ENCODE measurements at regions not wholly inside any gene's neighbourhood (a gene's known extent, or its start where the extent isn't known, plus 50 kb on each side); places are given as distances from the start of the nearest gene placed in this dataset.

DNA sequence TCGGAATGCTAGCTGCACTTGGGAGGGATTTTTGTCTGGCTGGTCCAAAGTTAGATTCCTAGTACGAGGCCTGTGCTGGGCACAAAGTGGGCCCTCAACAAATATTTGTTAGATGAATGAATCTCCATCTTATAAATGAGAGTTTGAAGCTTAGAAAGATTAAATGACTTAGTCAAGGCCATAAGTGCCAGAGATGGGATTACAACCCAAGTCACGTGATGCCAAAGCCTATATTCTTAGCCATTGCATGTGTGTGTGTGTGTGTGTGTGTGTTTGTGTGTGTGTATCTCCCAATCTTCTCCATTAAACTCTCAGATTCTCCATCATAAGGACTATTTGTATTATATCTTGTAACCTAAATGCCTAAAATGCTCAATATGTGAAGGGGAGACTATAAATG lies 130.8 kb upstream of the MAP1B start:
- DNase-seq (no peak), ATAC-seq (ENCODE audit: low read depth in 2 of 2) (no peak)
- no peaks in the 10 kb centered on the region for H3K36me3 Mint-ChIP-seq
- H3K9me3 Mint-ChIP-seq = no peaks in the 10 kb centered on the region
- Histone ChIP-seq H3K36me3 (ENCODE audit: control insufficient read depth, insufficient read depth, low read length) (no peaks in the 10 kb centered on the region), H3K27me3 (ENCODE audit: control insufficient read depth, insufficient read depth, low read length) (no peaks in the 10 kb centered on the region), H3K4me1 (ENCODE audit: control insufficient read depth, insufficient read depth, low read length, poor library complexity, severe bottlenecking) (no peaks in the 10 kb centered on the region), H3K27ac (ENCODE audit: insufficient read depth, low read length, poor library complexity, severe bottlenecking) (no peak overlapping the region), H3K9me3 (ENCODE audit: control insufficient read depth in 2 of 2, low read length in 2 of 2) (no peaks in the 10 kb centered on the region), H3K4me3 (ENCODE audit: low read depth, low read length) (no peak overlapping the region)
- H3K27ac Mint-ChIP-seq = no peak overlapping the region
- H3K27me3 Mint-ChIP-seq = peaks cover 10% of the 10 kb centered on the region
- no peaks in the 10 kb centered on the region for H3K4me1 Mint-ChIP-seq
- H3K4me3 Mint-ChIP-seq = no peak overlapping the region

DNA sequence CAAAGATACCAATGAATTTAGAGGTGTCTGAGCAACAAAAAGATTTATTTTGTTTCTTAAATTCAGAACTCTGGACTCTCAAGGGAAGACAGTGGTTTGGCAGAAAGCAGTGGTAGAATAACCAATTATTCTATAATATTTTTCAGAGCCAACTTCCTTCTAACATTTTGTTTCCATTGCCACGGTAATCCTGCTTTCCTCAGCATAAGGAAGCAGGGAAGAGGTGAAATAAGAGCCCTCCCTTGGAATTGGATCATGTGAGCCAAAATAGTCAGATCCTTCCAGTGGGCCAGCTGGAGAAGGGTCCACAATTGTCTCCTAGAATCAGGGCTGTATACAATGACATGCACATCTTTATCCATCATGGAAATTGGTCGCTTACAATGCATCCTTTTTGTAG lies 130.0 kb upstream of the MAP1B start:
- no peak for ATAC-seq (ENCODE audit: low read depth in 2 of 2)
- Mint-ChIP-seq H3K27ac (no peak overlapping the region), H3K4me1 (no peaks in the 10 kb centered on the region), H3K9me3 (peaks cover 0 to 2% (median 2%) of the 10 kb centered on the region in 7 donors), H3K36me3 (no peaks in the 10 kb centered on the region), H3K27me3 (peaks cover 10% of the 10 kb centered on the region), H3K4me3 (no peak overlapping the region)
- no peaks in the 10 kb centered on the region for H3K27me3 ChIP-seq (ENCODE audit: control insufficient read depth, insufficient read depth, low read length)
- H3K4me1 ChIP-seq (ENCODE audit: control insufficient read depth, insufficient read depth, low read length, poor library complexity, severe bottlenecking) = no peaks in the 10 kb centered on the region
- no peak overlapping the region for H3K4me3 ChIP-seq (ENCODE audit: low read depth, low read length)
- no peaks in the 10 kb centered on the region for H3K36me3 ChIP-seq (ENCODE audit: control insufficient read depth, insufficient read depth, low read length)
- no peak overlapping the region for H3K27ac ChIP-seq (ENCODE audit: insufficient read depth, low read length, poor library complexity, severe bottlenecking)
- DNase-seq = no peak
- H3K9me3 ChIP-seq (ENCODE audit: control insufficient read depth in 2 of 2, low read length in 2 of 2) = peaks cover 0 to 2% of the 10 kb centered on the region in 2 experiments

DNA sequence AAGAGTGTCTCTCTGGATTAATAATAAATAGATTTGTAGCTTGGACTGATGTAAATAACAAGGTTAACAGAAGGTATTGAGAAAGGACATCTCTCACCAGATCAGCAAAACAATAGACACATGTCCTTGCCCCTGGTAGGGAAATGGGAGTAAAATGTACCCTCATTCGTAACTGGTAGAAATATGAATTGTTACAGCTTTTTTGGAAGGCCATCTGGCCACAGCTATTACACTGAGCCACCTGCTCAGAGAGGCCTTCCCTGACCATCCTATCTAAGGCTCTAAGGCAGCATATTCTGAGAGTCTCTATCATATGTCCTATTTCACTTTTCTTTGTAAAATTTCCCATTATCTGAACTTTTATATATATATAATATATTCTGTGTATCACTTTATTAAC lies 129.1 kb upstream of the MAP1B start:
- no peak overlapping the region for H3K27ac ChIP-seq (ENCODE audit: insufficient read depth, low read length, poor library complexity, severe bottlenecking)
- no peaks in the 10 kb centered on the region for H3K27me3 ChIP-seq (ENCODE audit: control insufficient read depth, insufficient read depth, low read length)
- Mint-ChIP-seq H3K27ac (no peak overlapping the region), H3K36me3 (no peaks in the 10 kb centered on the region), H3K4me1 (no peaks in the 10 kb centered on the region), H3K27me3 (peaks cover 10% of the 10 kb centered on the region), H3K9me3 (peaks cover 0 to 9% (median 3%) of the 10 kb centered on the region in 7 donors), H3K4me3 (no peak overlapping the region)
- H3K4me1 ChIP-seq (ENCODE audit: control insufficient read depth, insufficient read depth, low read length, poor library complexity, severe bottlenecking) = no peaks in the 10 kb centered on the region
- DNase-seq (no peak), ATAC-seq (ENCODE audit: low read depth in 2 of 2) (no peak)
- H3K4me3 ChIP-seq (ENCODE audit: low read depth, low read length) = no peak overlapping the region
- peaks cover 0 to 4% of the 10 kb centered on the region in 2 experiments for H3K9me3 ChIP-seq (ENCODE audit: control insufficient read depth in 2 of 2, low read length in 2 of 2)
- H3K36me3 ChIP-seq (ENCODE audit: control insufficient read depth, insufficient read depth, low read length) = no peaks in the 10 kb centered on the region

DNA sequence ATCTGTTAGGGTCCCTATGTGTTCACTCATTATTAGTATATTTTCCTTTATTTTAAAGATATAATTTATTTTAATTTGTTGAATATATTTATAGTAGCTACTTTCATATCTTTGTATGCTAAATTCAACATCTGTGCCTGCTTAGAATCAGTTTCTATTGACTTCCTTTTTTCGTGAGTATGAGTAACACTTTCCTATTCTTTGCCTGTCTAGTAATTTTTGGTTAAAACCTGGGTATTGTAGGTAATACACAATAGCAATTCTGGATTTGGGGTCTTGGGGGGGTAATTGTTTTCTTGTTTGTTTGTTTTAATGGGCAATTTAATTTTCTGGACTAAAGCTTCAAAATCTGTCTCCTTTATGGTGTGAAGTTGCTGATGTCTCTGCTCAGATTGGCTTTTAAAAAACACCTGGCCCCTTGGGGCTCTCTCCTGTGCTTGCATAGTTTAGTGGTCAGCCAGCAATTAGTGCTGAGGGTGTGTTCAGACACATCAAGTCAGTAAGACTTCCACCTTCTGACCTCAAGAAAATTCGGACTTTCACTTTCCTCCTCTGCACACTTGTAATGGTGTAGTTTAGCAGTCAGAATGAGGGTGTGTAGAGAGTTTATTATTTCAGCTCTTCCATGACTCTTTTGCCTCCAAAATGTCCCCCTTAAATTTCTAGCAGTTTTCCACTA lies 124.4 kb upstream of the MAP1B start:
- peaks cover 0 to 13% (median 4%) of the 10 kb centered on the region in 7 donors for H3K9me3 Mint-ChIP-seq
- Histone ChIP-seq H3K27ac (ENCODE audit: insufficient read depth, low read length, poor library complexity, severe bottlenecking) (no peak overlapping the region), H3K27me3 (ENCODE audit: control insufficient read depth, insufficient read depth, low read length) (no peaks in the 10 kb centered on the region), H3K9me3 (ENCODE audit: control insufficient read depth in 2 of 2, low read length in 2 of 2) (peaks cover 0 to 4% of the 10 kb centered on the region in 2 experiments), H3K36me3 (ENCODE audit: control insufficient read depth, insufficient read depth, low read length) (no peaks in the 10 kb centered on the region), H3K4me1 (ENCODE audit: control insufficient read depth, insufficient read depth, low read length, poor library complexity, severe bottlenecking) (no peaks in the 10 kb centered on the region), H3K4me3 (ENCODE audit: low read depth, low read length) (no peak overlapping the region)
- H3K27me3 Mint-ChIP-seq = no peaks in the 10 kb centered on the region
- DNase-seq (no peak), ATAC-seq (ENCODE audit: low read depth in 2 of 2) (no peak)
- H3K36me3 Mint-ChIP-seq = no peaks in the 10 kb centered on the region
- H3K4me3 Mint-ChIP-seq = no peak overlapping the region
- H3K4me1 Mint-ChIP-seq = no peaks in the 10 kb centered on the region
- H3K27ac Mint-ChIP-seq = no peak overlapping the region

DNA sequence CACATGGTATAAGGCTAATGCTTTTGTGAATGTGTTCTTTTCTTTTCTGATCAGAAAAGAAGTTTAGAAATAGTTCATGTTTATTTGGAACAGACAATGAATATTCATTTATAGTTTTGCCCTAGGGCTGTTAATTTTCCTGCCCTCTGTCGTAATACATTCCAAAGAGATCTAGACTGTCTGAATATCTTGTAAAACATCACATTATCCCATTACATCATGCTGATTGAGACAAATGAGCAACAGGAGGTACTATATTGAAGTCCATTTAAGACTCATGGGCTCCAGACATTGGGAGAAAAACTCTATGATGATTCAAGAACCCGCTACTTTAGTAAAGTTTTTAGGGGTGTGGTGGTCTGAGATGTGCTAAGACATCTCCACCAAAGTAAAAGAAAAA lies 121.2 kb upstream of the MAP1B start:
- H3K4me1 Mint-ChIP-seq = no peaks in the 10 kb centered on the region
- H3K36me3 Mint-ChIP-seq = no peaks in the 10 kb centered on the region
- peaks cover 0 to 4% of the 10 kb centered on the region in 2 experiments for H3K9me3 ChIP-seq (ENCODE audit: control insufficient read depth in 2 of 2, low read length in 2 of 2)
- no peak for DNase-seq
- no peak overlapping the region for H3K27ac ChIP-seq (ENCODE audit: insufficient read depth, low read length, poor library complexity, severe bottlenecking)
- no peak overlapping the region for H3K4me3 ChIP-seq (ENCODE audit: low read depth, low read length)
- no peak for ATAC-seq (ENCODE audit: low read depth in 2 of 2)
- no peaks in the 10 kb centered on the region for H3K27me3 Mint-ChIP-seq
- H3K36me3 ChIP-seq (ENCODE audit: control insufficient read depth, insufficient read depth, low read length) = no peaks in the 10 kb centered on the region
- H3K27ac Mint-ChIP-seq = no peak overlapping the region
- H3K4me1 ChIP-seq (ENCODE audit: control insufficient read depth, insufficient read depth, low read length, poor library complexity, severe bottlenecking) = no peaks in the 10 kb centered on the region
- H3K4me3 Mint-ChIP-seq = no peak overlapping the region
- H3K27me3 ChIP-seq (ENCODE audit: control insufficient read depth, insufficient read depth, low read length) = peaks cover 3% of the 10 kb centered on the region
- peaks cover 0 to 13% (median 4%) of the 10 kb centered on the region in 7 donors for H3K9me3 Mint-ChIP-seq

DNA sequence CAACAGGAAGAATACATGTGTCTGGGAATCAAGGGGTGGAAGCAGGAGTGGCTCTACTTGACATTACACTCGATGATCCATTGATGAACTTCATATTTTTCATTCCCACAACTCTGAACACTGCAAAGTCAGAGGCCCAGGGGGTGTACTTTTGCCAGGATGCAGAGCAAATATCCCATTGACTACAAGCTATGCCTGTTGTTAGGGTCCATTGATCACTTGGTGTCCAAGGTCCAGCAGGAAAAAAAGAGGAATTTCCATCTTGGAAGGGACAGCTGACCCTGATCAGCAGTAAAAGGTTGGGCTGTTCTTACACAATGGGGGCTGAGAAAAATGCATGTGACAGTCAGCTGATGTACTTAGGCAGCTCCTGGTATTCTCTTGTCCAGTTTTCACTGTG lies 118.5 kb upstream of the MAP1B start:
- H3K9me3 Mint-ChIP-seq = peaks cover 0 to 2% (median 0%) of the 10 kb centered on the region in 7 donors
- ATAC-seq (ENCODE audit: low read depth in 2 of 2) (no peak), DNase-seq (no peak)
- H3K36me3 Mint-ChIP-seq = no peaks in the 10 kb centered on the region
- Histone ChIP-seq H3K36me3 (ENCODE audit: control insufficient read depth, insufficient read depth, low read length) (no peaks in the 10 kb centered on the region), H3K4me1 (ENCODE audit: control insufficient read depth, insufficient read depth, low read length, poor library complexity, severe bottlenecking) (no peaks in the 10 kb centered on the region), H3K27me3 (ENCODE audit: control insufficient read depth, insufficient read depth, low read length) (peaks cover 3% of the 10 kb centered on the region), H3K27ac (ENCODE audit: insufficient read depth, low read length, poor library complexity, severe bottlenecking) (no peak overlapping the region), H3K4me3 (ENCODE audit: low read depth, low read length) (no peak overlapping the region), H3K9me3 (ENCODE audit: control insufficient read depth in 2 of 2, low read length in 2 of 2) (no peaks in the 10 kb centered on the region)
- H3K4me3 Mint-ChIP-seq = no peak overlapping the region
- H3K4me1 Mint-ChIP-seq = no peaks in the 10 kb centered on the region
- no peaks in the 10 kb centered on the region for H3K27me3 Mint-ChIP-seq
- no peak overlapping the region for H3K27ac Mint-ChIP-seq

DNA sequence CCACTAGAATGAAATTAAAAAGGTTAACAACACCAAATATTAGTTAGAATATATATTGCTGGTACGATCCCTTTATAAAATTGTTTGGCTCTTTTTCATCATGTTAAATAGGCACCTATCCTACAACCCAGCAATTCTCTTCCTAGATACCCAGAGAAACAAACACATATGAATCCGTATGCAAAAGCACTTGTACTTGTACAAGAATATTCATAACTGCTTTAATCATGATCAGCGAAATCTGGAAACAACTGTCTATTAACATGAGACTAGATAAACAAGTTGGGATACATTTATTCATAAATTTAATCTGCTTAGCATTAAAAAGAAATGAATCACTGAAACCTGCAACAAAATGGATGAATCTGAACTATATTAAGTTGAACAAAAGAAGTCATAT lies 113.7 kb upstream of the MAP1B start:
- ATAC-seq (ENCODE audit: low read depth in 2 of 2) (no peak), DNase-seq (no peak)
- H3K9me3 Mint-ChIP-seq = peaks cover 0 to 5% (median 0%) of the 10 kb centered on the region in 7 donors
- no peaks in the 10 kb centered on the region for H3K4me1 Mint-ChIP-seq
- H3K9me3 ChIP-seq (ENCODE audit: control insufficient read depth in 2 of 2, low read length in 2 of 2) = no peaks in the 10 kb centered on the region
- H3K4me1 ChIP-seq (ENCODE audit: control insufficient read depth, insufficient read depth, low read length, poor library complexity, severe bottlenecking) = no peaks in the 10 kb centered on the region
- no peak overlapping the region for H3K4me3 Mint-ChIP-seq
- H3K36me3 ChIP-seq (ENCODE audit: control insufficient read depth, insufficient read depth, low read length) = no peaks in the 10 kb centered on the region
- no peak overlapping the region for H3K27ac ChIP-seq (ENCODE audit: insufficient read depth, low read length, poor library complexity, severe bottlenecking)
- H3K27me3 ChIP-seq (ENCODE audit: control insufficient read depth, insufficient read depth, low read length) = peaks cover 3% of the 10 kb centered on the region
- no peaks in the 10 kb centered on the region for H3K27me3 Mint-ChIP-seq
- no peak overlapping the region for H3K4me3 ChIP-seq (ENCODE audit: low read depth, low read length)
- H3K36me3 Mint-ChIP-seq = no peaks in the 10 kb centered on the region
- no peak overlapping the region for H3K27ac Mint-ChIP-seq

DNA sequence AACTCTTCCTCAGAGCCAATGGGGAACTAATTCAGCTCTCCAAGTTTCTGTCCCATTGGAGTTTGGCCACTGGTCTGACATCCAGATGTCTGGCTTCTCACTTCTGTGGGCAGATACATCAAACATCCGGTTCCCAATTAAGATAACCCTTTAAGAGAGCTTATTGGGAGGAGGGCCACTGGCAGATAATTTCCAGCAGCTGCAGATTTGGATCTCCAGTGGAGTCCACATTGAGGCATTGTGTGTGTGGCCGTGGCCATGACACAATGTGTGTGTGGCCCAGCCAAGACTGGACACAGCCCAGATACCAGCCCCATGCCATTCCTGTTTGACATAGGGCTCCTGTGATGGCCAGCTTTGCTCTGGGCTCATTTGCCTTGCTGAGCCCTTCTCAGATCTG lies 110.5 kb upstream of the MAP1B start:
- no peaks in the 10 kb centered on the region for H3K27me3 ChIP-seq (ENCODE audit: control insufficient read depth, insufficient read depth, low read length)
- H3K9me3 Mint-ChIP-seq = peaks cover 0 to 5% (median 0%) of the 10 kb centered on the region in 7 donors
- no peak overlapping the region for H3K27ac Mint-ChIP-seq
- no peaks in the 10 kb centered on the region for H3K36me3 Mint-ChIP-seq
- H3K27ac ChIP-seq (ENCODE audit: insufficient read depth, low read length, poor library complexity, severe bottlenecking) = no peak overlapping the region
- H3K4me1 ChIP-seq (ENCODE audit: control insufficient read depth, insufficient read depth, low read length, poor library complexity, severe bottlenecking) = no peaks in the 10 kb centered on the region
- H3K27me3 Mint-ChIP-seq = no peaks in the 10 kb centered on the region
- ATAC-seq (ENCODE audit: low read depth in 2 of 2) = no peak
- H3K4me1 Mint-ChIP-seq = no peaks in the 10 kb centered on the region
- H3K4me3 ChIP-seq (ENCODE audit: low read depth, low read length) = no peak overlapping the region
- DNase-seq = no peak
- H3K36me3 ChIP-seq (ENCODE audit: control insufficient read depth, insufficient read depth, low read length) = no peaks in the 10 kb centered on the region
- no peaks in the 10 kb centered on the region for H3K9me3 ChIP-seq (ENCODE audit: control insufficient read depth in 2 of 2, low read length in 2 of 2)
- no peak overlapping the region for H3K4me3 Mint-ChIP-seq

Data from CD4-positive, CD25-positive, alpha-beta regulatory T cell (primary cell).